ENCODE measurements at regions not wholly inside any gene's neighbourhood (a gene's known extent, or its start where the extent isn't known, plus 50 kb on each side); places are given as distances from the start of the nearest gene placed in this dataset.

DNA sequence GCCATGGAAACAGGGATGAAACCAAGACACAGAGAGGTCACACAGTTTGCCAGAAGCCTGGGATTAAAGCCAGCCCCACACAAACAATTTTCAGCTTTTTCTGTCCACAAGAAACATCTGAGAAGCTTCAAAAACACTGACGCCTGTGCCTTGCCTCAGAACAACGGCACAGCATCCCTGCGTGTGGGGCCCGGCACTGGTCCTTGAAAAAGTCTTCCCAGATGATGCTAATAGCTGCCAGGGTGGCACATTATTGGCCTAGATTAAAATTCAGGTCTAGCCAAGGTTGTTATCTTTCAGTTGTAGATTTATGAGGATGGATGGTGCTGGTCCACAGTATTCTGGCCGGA is 321.4 kb downstream of the HAPSTR1 start:
- DNase-seq (ENCODE audit: low read depth): no peak

GRCh38 chr16:9415545-9415944 is 324.1 kb downstream of the HAPSTR1 start:
- DNase-seq (ENCODE audit: low read depth): no peak

DNA sequence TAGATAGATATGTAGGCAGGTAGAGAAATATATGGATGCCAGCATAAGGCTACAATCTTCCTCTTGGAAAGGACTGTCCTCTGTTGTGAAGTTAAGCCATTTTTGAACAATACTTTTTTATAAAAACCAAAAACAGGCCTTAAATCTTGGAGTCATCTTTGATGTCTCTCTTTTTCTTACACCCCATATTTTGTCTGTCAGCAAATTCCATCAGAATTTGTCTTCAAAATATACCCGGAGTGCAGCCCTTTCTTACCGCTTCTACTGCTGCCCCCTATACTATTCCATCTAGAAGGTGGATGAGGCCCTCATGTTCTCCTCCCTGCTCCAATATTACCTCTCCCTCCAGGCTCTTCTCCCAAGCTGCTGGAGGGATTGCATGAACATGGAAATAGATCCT is 326.5 kb downstream of the HAPSTR1 start:
- DNase-seq (ENCODE audit: low read depth): no peak

DNA sequence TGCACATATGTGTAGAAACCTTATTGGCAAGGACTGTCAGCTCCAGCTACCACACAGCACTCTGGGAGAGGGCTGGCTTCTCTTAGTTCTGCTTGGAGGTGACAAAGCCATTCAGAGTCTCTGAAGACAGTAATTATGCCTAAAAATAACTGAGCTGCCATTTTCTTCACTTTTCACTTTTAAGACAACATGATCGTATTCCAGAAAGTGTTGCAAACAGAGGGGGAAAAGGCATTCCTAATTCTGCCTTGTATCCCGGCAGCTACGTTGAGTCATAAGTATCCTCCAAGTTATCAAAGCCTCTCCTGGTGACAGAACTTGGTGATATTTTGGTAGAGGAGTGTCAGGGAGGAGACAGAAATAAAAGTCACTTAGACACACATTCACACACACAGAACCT is 327.7 kb downstream of the HAPSTR1 start:
- no peak for DNase-seq (ENCODE audit: low read depth)

- no peak for DNase-seq (ENCODE audit: low read depth)
Observed at GRCh38 chr16:9422762-9423513, 331.5 kb downstream of the HAPSTR1 start.

DNA sequence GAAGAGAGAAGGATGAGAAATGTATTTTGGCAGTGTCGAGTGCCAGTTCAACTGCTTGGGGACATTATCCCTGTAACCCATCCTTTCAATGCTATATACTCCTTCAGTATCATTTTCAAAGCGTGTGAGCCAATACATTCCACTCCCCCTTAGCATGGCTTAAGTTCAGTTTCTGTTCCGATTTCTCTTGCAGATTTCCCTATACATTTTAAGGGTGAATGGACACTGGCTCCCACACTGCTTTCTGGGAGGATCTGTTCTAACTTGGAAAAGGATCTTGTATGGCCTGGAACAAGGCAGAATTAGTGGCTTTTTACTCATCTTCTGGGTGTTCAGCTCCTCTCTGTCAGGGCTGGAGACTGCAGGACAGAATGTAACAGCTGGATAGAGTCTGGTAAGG is 333.8 kb downstream of the HAPSTR1 start:
- DNase-seq (ENCODE audit: low read depth): no peak

DNA sequence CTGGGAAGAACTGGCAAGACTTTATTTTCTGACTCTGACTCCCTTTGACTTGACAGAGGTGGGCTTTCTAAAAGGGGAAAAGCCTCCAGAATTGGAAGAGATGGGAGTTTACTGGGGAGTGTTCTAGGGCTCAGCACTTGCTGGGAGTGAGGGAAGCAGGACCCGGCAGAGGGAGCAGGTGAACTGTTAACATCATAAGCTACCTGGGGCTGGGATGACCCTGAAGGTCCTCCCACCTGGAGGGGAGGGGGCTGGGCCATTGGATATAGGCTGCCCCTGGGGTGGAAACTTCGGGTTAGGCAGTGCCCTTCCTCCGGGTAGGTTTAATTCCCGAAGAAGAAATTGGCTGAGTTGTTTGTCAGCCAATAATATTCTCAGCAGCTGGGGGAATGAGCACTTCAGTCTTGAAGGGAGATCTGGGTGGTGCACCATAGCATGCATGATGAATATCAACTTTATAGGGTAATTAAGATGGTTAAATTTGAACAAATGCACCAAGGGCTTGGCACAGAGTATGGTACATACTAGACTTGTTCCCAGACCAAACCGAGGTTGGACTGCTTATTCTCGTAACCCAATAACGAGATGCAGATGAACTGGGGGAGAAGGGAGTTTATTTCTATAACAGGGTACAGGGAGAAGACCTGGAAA is 337.0 kb downstream of the HAPSTR1 start:
- DNase-seq (ENCODE audit: low read depth): no peak

- no peak for DNase-seq (ENCODE audit: low read depth)
Observed at GRCh38 chr16:9429646-9430330, 338.3 kb downstream of the HAPSTR1 start.

DNA sequence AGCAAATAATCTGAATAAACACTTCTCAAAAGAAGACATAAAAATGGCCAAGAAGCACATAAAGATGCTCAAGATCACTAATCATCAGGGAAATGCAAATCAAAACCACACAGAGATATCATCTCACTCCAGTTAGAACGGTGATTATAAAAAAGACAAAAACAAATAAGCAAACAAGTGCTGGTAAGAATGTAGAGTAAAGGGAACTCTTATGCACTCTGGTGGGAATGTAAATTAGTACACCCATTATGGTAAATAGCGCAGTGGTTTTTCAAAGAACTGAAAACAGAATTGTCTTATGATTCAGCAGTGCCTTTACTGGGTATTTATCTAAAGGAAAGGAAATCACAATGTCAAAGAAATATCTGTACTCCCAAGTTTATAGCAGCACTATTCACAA is 343.2 kb downstream of the HAPSTR1 start:
- DNase-seq (ENCODE audit: low read depth): no peak

DNA sequence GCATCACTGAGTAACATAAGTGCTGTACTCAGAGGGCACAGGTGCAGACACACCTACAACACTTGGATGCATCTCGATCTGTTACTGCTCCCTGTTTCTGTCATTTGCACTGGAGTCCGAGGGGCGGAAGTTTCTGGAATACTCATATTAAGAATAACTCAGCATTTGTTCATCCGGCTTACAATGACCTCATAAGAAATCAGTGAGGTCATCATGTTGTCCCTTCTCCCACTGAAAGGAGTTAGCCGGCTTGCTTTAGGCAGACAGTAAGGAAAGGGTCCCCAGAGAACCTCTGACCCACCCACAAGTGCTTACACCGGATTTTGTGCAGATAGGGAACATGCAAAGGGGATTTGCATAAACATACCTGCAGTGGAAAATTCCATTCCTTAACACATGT is 344.7 kb downstream of the HAPSTR1 start:
- no peak for DNase-seq (ENCODE audit: low read depth)

- no peak for DNase-seq (ENCODE audit: low read depth)
Observed at GRCh38 chr16:9437115-9437514, 345.7 kb downstream of the HAPSTR1 start.

- DNase-seq (ENCODE audit: low read depth): no peak
Observed at GRCh38 chr16:9438991-9439390, 347.5 kb downstream of the HAPSTR1 start.

GRCh38 chr16:9441012-9441411 is 349.6 kb downstream of the HAPSTR1 start:
- no peak for DNase-seq (ENCODE audit: low read depth)

DNA sequence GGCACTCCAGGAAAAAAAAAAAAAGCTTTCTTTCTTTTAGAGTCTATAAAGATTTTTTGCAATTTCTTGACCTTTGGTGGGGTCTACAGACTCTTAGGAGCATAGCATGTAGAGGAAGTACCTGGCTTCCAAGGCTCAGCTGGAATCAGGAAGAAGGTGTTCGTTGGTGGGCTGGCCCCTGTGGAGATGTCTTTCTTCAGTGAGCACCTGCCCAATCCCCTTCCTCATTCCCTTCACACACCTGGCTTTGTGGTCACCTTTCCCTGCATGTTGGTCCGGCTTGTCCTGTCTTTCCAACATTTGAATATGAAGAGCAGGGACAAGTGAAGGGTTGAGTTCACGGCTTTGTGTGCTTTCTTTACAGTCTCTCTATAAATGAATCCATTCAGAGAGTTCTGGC is 352.4 kb downstream of the HAPSTR1 start:
- no peak for DNase-seq (ENCODE audit: low read depth)

DNA sequence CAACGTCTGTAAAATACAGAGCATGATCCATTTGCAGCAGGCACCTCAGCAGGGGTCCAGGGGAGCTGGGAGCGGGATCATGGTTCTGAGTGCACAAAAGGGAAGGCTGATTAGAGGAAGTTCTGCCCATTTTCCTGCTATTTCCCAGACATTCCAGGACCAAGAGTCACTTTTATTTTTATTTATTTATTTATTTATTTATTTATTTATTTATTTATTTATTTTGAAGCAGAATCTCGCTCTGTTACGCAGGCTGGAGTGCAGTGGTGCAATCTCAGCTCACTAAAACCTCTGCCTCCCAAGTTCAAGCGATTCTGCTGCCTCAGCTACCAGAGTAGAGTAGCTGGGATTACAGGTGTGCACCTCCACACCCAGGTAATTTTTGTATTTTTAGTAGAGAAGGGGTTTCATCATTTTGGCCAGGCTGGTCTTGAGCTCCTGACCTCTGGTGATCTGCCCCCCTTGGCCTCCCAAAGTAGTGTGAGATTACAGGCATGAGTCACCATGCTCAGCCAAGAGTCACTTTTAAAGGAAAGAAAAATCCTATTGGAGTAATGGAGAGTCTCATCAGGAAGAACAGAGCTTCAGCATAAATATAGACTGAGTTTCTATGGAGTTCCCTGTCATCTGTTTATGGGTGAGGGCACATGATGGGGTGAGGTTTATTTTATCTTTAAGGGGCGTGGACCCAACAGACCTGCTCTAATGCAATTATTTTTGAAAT is 355.2 kb downstream of the HAPSTR1 start:
- no peak for DNase-seq (ENCODE audit: low read depth)

DNA sequence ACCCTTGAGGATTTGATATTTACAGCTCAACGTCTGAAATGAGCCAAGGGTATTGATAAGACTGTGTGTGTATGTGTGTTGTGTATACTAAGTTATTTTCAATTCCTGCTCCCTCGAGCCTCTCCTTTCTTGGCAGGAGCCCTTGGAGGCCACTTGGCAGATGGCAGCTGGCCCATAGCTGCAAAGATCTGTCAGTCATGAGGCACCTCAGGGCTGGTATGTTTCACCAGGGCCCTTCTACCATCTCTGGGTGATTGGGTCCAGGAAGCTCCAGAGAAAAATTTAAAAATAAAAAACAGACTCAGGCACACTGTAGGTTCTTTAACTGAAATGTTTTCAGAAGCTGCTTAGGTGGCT is 355.7 kb downstream of the HAPSTR1 start:
- no peak for DNase-seq (ENCODE audit: low read depth)

DNA sequence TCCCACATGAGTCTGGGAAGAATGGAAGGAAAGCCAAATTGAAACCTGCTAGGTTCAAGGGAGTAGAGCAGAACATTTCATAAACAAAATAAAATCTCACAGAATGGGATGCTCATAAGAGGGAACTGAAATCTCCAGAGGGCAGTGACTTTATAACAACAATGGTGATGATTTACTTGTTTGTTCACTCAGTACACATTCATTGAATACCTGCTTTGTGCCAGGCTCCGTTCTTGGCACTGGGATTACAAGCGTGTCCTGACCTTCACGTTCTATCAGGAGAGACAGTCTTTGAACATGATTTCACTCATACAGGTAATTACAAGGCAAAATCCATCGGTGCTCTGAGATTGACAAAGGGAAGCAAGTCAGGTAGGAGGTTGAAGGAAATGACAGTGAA is 356.3 kb downstream of the HAPSTR1 start:
- no peak for DNase-seq (ENCODE audit: low read depth)

DNA sequence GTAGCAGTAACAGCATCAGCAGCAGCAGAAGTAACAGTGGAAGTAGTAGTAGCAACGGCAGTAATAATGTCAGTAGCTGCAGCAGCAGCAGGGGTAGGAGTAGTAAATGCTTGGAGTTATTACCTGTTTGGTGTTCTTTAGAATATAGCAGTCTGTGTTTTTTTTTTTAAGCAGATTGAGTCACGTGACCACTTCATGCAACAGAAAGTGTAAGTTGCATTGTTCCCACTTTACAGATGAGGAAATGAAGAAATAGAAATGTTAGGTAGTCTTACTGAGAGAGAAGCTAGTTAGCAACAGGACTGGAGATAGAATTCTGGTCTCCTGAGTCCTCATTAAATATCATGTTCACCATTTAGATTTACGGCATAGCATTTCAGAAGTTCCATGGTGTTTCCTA is 358.2 kb downstream of the HAPSTR1 start:
- no peak for DNase-seq (ENCODE audit: low read depth)

DNA sequence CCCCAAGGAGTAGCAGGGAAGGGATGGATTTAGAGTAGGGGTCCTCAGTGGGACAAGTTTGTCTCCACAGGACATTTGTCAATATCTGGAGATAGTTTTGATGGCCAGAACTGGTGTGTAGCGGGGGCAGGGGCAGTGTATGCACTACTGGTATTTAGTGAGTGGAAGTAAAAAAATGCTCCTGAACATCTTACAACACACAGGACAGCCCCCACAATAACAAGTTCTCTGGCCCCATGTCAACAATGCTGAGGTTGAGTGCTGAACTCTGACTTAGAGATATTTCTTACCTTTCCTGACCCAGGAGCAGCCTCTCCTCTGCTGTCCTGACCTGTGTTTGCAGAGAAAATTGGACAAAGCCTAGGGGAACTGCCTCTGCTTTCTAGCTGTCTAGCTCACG is 365.8 kb downstream of the HAPSTR1 start:
- no peak for DNase-seq (ENCODE audit: low read depth)

DNA sequence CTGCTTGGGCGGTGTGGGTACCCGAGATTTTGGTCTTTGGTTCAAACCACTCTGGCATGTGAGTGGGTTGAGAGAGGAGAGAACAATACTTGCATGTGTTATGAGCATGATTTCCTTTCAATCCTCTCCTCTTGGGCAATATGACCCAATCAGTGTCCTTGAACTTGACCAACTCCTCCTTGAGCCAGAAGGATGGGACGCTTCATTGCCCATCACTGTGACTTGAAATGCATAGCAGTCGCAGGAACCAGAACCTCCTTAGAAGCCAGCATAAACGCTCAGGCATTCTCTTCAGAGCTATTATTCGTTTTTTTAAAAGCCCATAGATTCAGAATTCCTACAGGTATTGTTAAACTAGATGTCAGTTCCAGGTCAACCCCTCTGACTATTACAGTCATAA is 367.4 kb downstream of the HAPSTR1 start:
- no peak for DNase-seq (ENCODE audit: low read depth)

DNA sequence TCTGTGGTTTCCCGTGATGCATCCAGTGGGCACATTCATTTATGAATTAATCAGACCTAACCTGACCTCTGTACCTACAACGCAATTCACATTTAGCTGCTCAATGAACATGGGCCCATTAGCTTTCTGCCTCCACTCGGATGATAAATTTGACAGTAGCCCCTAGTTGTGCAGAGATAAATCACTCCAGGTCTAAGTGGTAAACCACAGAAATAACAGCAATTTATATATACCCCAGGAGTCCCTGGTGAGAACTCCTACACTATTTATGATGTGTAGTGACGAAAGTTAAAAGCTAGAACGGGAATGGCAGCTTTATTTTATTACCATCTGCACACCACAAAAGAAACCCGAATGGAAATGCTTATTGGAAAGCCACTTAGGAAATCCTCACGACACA is 371.5 kb downstream of the HAPSTR1 start:
- no peak for DNase-seq (ENCODE audit: low read depth)

- DNase-seq (ENCODE audit: low read depth): no peak
Observed at GRCh38 chr16:9463461-9463860, 372.0 kb downstream of the HAPSTR1 start.

- DNase-seq (ENCODE audit: low read depth): no peak
Observed at GRCh38 chr16:9465161-9465560, 373.7 kb downstream of the HAPSTR1 start.

Data from non-pigmented ciliary epithelial cell (primary cell).